ENCODE measurements at regions not wholly inside any gene's neighbourhood (a gene's known extent, or its start where the extent isn't known, plus 50 kb on each side); places are given as distances from the start of the nearest gene placed in this dataset.
"Not testable (repeated sequence)": the region's sequence is repeated elsewhere in the genome, so short reads cannot be mapped to it uniquely, and the experiment has no call there.

DNA sequence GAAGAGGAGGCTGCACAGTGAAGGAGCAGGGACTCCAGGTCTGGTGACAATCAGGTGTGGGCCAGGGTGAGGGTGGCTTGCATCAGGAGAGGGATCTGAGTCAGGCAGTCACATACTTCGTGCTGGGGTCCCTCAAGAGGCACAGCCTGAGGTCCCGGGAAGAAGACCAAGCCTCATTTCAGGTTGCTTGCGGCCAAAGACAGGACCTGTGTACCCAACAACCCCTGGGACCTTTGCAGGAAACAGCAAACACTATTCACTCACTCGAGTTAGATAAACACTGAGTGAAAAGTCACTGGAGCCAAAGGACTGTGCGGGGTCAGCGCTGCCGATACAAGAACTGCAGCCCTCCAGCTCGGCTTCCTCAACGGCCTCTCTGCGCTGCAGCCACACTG, 104.4 kb downstream of the SINHCAF start:
- Mint-ChIP-seq H3K36me3 (ENCODE audit: low read depth) (no peaks in the 10 kb centered on the region), H3K27me3 (peaks cover 6% of the 10 kb centered on the region), H3K4me3 (no peak overlapping the region), H3K9me3 (no peaks in the 10 kb centered on the region), H3K4me1 (no peaks in the 10 kb centered on the region), H3K27ac (no peak overlapping the region)
- ATAC-seq (no peak), DNase-seq (no peak)

DNA sequence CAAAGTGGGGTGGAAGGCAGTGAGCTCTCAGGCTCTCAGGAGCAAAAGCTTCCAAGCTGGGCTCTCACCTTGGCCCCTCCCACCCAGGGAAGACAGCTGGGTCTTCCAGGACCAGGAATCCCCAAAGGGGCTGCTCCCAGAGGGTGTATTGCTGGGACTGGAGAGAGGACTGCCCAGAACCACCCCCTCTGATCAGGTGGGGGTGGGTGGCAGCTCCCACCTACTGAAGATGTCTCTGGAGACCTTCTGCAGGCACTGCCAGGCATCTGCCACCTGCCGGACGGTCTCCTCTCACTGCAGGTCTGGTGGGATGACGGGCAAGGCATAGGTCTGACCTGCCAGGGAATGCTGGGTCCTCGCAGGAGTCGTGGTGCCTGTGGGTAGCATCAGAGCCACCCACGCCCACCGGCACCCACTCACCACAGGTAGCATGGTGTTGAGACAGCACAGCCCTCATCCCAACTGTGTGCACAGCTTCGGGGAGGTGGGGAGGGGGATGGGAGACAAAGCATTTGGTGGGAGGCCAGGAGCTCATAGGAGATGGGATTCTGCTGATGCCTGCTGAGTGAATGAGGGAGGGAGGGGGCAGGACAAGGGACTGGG, 103.2 kb downstream of the SINHCAF start:
- ATAC-seq: no peak
- H3K27me3 Mint-ChIP-seq: no peaks in the 10 kb centered on the region
- no peak overlapping the region for H3K4me3 Mint-ChIP-seq
- no peaks in the 10 kb centered on the region for H3K9me3 Mint-ChIP-seq
- H3K27ac Mint-ChIP-seq: no peak overlapping the region
- no peaks in the 10 kb centered on the region for H3K36me3 Mint-ChIP-seq (ENCODE audit: low read depth)
- DNase-seq: no peak
- H3K4me1 Mint-ChIP-seq: no peaks in the 10 kb centered on the region

DNA sequence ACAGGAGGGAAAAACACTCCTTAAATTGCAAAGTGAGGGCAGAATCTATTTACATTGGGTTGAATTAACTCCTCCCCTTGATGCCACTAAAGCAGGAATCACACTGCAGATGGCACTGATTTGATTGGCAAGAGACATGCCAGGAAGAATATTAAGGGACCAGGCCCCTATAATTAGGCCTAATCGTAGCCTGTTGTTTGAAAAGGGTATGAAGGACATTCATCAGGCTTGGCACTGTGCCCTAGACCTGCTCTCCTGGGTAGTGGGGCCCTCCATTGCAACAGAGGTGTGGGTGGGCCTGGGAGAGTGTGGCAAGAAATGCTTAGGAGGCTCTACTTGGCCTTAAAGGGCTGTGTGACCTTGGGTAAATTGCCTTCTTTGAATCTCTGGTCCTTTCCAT, 102.3 kb downstream of the SINHCAF start:
- not testable (repeated sequence) for H3K27ac Mint-ChIP-seq; H3K4me1 Mint-ChIP-seq; H3K36me3 Mint-ChIP-seq (ENCODE audit: low read depth); ATAC-seq; DNase-seq; H3K4me3 Mint-ChIP-seq; H3K9me3 Mint-ChIP-seq; H3K27me3 Mint-ChIP-seq

DNA sequence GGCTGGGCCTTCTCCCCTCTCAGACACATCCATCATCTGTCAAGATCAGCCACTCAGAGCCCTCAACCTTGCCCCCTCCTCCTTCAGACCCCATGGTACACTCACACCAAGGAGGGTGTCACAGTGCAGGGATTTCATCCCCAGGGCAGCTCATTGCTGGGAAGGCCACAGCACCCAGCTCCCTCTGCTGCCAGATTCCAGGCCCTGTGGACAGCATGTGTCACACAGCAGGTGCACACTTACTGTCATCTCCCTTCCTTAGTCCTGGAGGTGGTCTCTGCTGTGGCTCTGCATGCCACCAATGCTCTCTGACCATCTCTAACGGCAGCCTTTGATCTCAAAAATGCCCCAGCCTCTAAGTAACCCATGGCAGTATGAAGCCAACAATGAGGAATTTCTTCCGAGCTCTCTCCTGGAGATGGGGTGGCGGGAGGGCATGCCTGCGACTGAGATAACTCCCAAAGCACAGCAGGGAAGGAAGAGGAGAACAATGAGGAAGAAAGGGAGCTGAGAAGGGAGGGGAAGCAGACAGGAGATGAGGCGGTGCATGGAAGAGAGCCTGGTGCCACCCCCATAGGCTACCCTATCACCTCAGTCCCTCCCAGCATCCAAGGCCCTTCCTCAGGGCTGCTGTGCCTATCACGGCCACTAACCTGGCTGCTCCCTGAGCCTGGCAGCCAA, 101.0 kb downstream of the SINHCAF start:
- Mint-ChIP-seq H3K9me3 (no peaks in the 10 kb centered on the region), H3K4me3 (no peak overlapping the region), H3K27me3 (no peaks in the 10 kb centered on the region), H3K4me1 (no peaks in the 10 kb centered on the region), H3K27ac (no peak overlapping the region), H3K36me3 (ENCODE audit: low read depth) (no peaks in the 10 kb centered on the region)
- DNase-seq (no peak), ATAC-seq (no peak)

DNA sequence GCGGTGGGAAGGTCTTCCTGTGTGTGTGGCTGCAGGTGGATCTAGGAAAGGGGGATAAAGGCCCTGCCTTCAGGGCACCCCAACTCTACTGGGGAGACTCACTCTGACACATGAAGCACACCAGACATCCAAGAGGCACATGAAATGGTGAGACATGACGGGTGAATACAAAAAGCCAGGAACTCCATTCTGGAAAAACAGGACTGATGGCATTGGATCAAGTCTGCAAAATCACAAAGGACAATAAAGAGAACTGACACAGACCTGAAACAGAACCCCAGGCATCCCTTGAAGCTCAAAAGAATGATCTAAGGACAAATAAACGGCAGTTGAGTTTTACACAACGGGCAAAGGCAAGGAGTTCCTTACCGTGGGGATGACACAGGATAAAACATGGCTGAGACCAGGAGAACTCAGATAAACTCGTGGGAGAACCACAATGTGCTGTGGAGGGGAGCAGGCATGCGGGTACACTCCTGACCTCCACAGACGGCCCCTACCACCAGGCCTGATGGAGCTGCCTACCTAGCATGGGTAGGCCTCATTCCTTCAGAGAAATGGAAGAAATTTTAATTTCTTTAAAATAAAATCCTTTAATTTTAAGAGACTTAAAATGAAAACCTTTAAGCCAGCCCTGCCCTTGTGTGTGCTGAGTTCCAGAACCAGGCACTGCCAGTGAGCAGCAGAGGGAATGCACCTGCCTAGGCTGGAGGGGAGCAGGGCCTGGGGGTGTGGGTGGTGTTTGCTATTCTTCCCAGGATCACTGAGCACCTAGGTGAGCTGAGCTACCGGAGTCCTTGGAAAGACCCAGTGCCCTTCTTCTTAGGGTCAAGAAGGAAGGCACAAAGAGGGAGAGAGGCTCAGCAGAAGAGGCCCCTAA, 100.1 kb downstream of the SINHCAF start:
- Mint-ChIP-seq H3K4me3 (no peak overlapping the region), H3K9me3 (no peaks in the 10 kb centered on the region), H3K27me3 (no peaks in the 10 kb centered on the region), H3K27ac (no peak overlapping the region), H3K36me3 (ENCODE audit: low read depth) (no peaks in the 10 kb centered on the region), H3K4me1 (no peaks in the 10 kb centered on the region)
- ATAC-seq: no peak
- DNase-seq: no peak

DNA sequence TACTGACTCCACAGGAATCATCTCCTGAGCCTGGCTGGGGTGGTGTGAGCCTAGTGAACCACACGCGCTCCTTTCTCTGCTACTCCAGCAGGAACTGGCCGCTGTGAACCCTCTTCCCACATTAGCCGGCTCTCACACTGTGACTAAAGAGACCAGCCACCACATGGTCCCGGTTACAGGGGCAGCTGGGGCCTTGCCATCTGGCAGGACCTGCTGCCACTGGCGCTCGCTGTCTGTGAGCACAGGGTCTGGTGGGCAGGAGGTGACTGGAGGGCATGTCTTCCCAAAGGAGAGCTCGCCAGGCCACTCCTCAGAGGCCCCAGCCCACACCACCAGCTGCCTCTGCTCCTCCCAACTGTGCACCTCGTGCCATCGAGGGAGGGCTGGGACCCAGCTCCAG, 99.3 kb downstream of the SINHCAF start:
- Mint-ChIP-seq H3K27ac (no peak overlapping the region), H3K27me3 (no peaks in the 10 kb centered on the region), H3K4me3 (no peak overlapping the region), H3K4me1 (no peaks in the 10 kb centered on the region), H3K9me3 (no peaks in the 10 kb centered on the region), H3K36me3 (ENCODE audit: low read depth) (no peaks in the 10 kb centered on the region)
- DNase-seq: no peak
- no peak for ATAC-seq

DNA sequence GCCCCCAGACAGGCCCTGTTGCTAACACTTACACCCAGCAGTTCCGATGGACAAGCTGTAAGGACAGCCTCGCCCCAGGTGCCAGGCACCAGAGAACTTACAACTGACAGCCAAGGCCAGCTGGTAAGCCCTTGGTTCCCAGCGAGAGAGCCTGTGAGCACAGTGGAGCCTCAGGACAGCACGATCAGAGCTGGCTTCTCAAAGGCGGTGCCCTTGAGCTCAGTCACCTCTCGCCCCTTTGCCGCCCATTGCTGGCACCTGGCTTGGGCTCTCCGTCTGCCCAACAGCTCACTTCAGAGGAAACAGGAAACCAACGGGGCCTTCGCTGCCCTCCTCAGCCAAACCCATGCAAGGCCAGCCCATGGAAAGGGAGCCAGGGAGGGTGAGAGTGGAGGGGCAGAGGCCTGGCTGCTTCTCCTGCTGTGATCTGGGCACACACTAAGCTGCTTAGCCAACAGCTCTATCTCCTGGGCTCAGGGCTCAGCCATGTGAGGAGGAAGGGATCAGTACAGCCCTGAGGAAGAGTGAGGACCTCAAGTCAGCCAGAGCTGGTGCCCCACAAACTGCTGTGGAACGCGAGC, 98.5 kb downstream of the SINHCAF start:
- Mint-ChIP-seq H3K4me3 (no peak overlapping the region), H3K27me3 (no peaks in the 10 kb centered on the region), H3K36me3 (ENCODE audit: low read depth) (no peaks in the 10 kb centered on the region), H3K4me1 (no peaks in the 10 kb centered on the region), H3K9me3 (no peaks in the 10 kb centered on the region), H3K27ac (no peak overlapping the region)
- DNase-seq (no peak), ATAC-seq (no peak)

DNA sequence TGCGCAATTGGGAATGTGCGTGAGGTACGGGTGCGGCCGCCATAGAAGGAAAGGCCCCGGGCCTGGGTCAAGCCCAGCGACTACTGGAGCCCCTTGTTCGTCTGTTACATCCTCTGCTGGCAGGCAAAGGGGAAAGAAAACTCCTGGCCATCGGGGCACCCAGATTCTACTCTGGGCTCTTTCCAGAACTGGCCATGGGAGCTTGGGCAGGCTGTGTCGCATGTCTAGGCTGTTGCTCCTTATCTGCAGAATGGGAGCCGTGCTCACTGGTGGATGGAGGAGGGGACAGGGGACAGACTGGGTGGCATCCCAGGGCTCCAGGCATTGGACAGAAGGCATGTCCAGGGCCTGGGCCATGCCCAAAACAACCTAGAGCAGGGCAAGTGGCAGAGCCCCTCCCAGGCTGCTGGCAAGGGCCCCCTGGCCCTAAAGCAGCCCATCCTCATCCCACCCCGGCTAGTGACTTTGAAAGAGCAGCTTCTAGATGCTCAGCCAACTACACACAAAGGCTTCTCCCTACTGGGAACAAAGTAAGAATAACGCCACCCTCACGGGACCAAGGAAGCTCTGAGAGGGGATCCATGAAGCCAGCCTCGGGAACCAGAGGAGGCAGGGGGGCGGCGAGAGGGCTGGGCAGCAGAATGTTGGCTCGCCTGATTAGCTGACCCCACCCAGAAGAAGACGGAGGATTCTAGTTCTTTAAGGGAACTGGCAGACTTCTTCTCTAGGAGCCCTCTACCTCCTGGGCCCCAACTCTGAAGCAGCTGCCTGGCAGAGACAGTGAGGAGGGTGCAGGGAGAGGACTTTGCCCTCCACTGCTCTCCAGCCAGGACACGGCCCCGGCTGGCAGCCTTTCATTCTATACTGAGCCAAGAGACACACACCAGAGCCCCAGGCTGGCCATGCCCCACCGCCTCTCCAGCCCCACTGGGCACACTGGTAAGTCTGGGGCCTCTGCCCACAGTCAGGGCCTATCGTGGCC, 96.8 kb downstream of the SINHCAF start:
- ATAC-seq (no peak), DNase-seq (no peak)
- Mint-ChIP-seq H3K4me1 (no peaks in the 10 kb centered on the region), H3K4me3 (no peak overlapping the region), H3K9me3 (no peaks in the 10 kb centered on the region), H3K36me3 (ENCODE audit: low read depth) (no peaks in the 10 kb centered on the region), H3K27ac (no peak overlapping the region), H3K27me3 (no peaks in the 10 kb centered on the region)

DNA sequence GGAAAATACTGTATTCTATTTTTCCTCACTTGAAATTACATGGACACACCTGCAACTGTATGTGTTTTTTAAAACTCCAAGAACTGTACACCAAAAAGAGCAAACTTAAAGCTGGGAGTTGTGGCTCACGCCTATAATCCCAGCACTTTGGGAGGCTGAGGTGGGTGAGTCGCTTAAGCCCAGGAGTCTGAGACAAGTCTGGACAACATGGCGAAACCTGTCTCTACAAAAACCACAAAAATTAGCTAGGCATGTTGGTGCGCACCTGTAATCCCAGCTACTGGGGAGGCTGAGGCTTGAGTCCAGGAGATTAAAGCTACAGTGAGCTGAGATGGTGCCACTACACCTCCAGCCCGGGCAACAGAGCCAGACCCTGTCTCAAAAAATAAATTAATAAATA, 95.9 kb downstream of the SINHCAF start:
- no peak overlapping the region for H3K27ac Mint-ChIP-seq
- DNase-seq: no peak
- H3K9me3 Mint-ChIP-seq: no peaks in the 10 kb centered on the region
- H3K27me3 Mint-ChIP-seq: peaks cover 5% of the 10 kb centered on the region
- no peak overlapping the region for H3K4me3 Mint-ChIP-seq
- no peaks in the 10 kb centered on the region for H3K36me3 Mint-ChIP-seq (ENCODE audit: low read depth)
- ATAC-seq: no peak
- no peaks in the 10 kb centered on the region for H3K4me1 Mint-ChIP-seq

All from activated naive CD8-positive, alpha-beta T cell treated with anti-CD3 and anti-CD28 coated beads, Interleukin-2, amount 50 U/mL, for 24 hours (primary cell).